ENCODE measurements at regions not wholly inside any gene's neighbourhood (a gene's known extent, or its start where the extent isn't known, plus 50 kb on each side); places are given as distances from the start of the nearest gene placed in this dataset.

GRCh38 chr5:109990723-109991359 lies 301.1 kb downstream of the MAN2A1 start:
- TF ChIP-seq EZH2 (IDR thresholded peaks at IDR 0.05) (no peak), EZH2phosphoT487 (IDR thresholded peaks at IDR 0.05) (no peak), CTCF (IDR thresholded peaks at IDR 0.05) (no peak)

Data from neural progenitor cell (in vitro differentiated cells).